ENCODE measurements at regions not wholly inside any gene's neighbourhood (a gene's known extent, or its start where the extent isn't known, plus 50 kb on each side); places are given as distances from the start of the nearest gene placed in this dataset.

DNA sequence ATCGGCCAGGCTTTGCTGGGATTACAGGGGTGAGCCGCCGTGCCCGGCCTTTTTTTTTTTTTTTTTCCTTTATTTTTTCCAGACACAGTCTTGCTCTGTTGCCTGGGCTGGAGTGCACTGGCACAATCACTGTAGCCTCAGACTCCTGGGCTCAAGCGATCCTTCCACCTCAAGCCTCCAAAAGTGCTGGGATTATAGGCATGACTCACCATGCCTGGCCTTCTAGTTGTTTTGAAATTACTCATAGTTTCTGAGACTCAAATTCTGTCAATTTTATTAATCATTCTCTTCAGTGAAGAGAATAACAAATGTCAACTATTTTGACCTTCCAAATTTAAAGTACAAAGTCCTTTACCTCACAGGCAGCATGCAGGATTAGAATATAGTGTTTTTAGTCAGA is 374.5 kb downstream of the PLA2G4A start:
- H3K79me2 ChIP-seq (ENCODE audit: control insufficient read depth, insufficient read depth, low read length, poor library complexity) = no peaks in the 10 kb centered on the region
- no peaks in the 10 kb centered on the region for H3K27me3 ChIP-seq (ENCODE audit: insufficient read depth, low read length)
- H3K4me3 ChIP-seq (ENCODE audit: low read depth, low read length) = no peak overlapping the region
- no peak overlapping the region for H2BK120ac ChIP-seq (ENCODE audit: insufficient read depth, low read length, poor library complexity)
- H3K14ac ChIP-seq (ENCODE audit: low read length) = no peak overlapping the region
- no peak overlapping the region for H3K23ac ChIP-seq (ENCODE audit: low read length)
- H3K4me2 ChIP-seq (ENCODE audit: low read length) = no peak overlapping the region
- DNase-seq = peak in 1 of 2 donors; percentile 10
- no peaks in the 10 kb centered on the region for H3K36me3 ChIP-seq (ENCODE audit: control insufficient read depth in 1 of 2, insufficient read depth in 2 of 2, low read length in 2 of 2)
- H2AFZ ChIP-seq (ENCODE audit: insufficient read depth, low read length, poor library complexity) = no peak overlapping the region
- H3K79me1 ChIP-seq (ENCODE audit: low read length) = no peaks in the 10 kb centered on the region
- H3K18ac ChIP-seq (ENCODE audit: low read length) = no peak overlapping the region
- H2BK12ac ChIP-seq (ENCODE audit: low read length) = no peak overlapping the region
- no peak overlapping the region for H4K8ac ChIP-seq (ENCODE audit: low read depth, low read length)
- no peak overlapping the region for H3K4ac ChIP-seq (ENCODE audit: low read depth, low read length)
- H3K9ac ChIP-seq (ENCODE audit: low read length) = no peak overlapping the region
- H4K91ac ChIP-seq (ENCODE audit: low read depth, low read length) = no peak overlapping the region
- no peak overlapping the region for H2BK5ac ChIP-seq (ENCODE audit: low read depth, low read length, poor library complexity)
- no peak overlapping the region for H4K12ac ChIP-seq (ENCODE audit: low read depth, low read length)
- H2AK5ac ChIP-seq (ENCODE audit: low read length) = no peak overlapping the region
- no peaks in the 10 kb centered on the region for H3K4me1 ChIP-seq (ENCODE audit: control insufficient read depth in 1 of 2, insufficient read depth in 2 of 2, low read length in 2 of 2)
- H3K9me3 ChIP-seq (ENCODE audit: insufficient read depth, low read depth, low read length) = no peaks in the 10 kb centered on the region
- WGBS (ENCODE audit: extremely low coverage, insufficient coverage, insufficient read length) = no CpG with 5 or more reads among the region's 5 CpGs
- no peak overlapping the region for H3K27ac ChIP-seq (ENCODE audit: low read depth, low read length)

DNA sequence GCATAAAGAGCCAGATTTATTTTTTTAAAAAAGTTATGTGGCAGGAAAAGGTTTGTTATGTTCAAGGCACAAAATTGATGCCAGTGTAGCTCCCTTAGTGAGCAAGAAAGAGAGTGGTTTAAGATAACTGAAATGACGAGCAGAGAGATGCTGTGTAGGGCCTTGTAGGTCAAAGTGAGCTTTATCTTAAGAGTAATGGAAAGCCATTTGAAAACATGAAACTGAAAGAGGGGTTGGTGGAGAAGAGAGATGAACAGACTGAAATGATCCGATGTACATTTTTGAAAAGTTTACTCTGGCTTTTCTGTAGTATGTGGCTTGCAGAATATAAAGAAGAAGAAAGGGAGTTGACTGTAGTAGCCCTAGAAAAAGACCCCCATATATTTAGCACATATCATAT is 383.6 kb downstream of the PLA2G4A start:
- Histone ChIP-seq H3K9ac (ENCODE audit: low read length) (no peak overlapping the region), H2AK5ac (ENCODE audit: low read length) (no peak overlapping the region), H3K18ac (ENCODE audit: low read length) (no peak overlapping the region), H3K23ac (ENCODE audit: low read length) (no peak overlapping the region), H3K79me1 (ENCODE audit: low read length) (no peaks in the 10 kb centered on the region), H3K9me3 (ENCODE audit: insufficient read depth, low read depth, low read length) (no peaks in the 10 kb centered on the region), H3K27ac (ENCODE audit: low read depth, low read length) (no peak overlapping the region), H3K4me3 (ENCODE audit: low read depth, low read length) (no peak overlapping the region), H2BK12ac (ENCODE audit: low read length) (no peak overlapping the region), H4K12ac (ENCODE audit: low read depth, low read length) (no peak overlapping the region), H4K91ac (ENCODE audit: low read depth, low read length) (no peak overlapping the region), H2AFZ (ENCODE audit: insufficient read depth, low read length, poor library complexity) (no peak overlapping the region), H3K14ac (ENCODE audit: low read length) (no peak overlapping the region), H3K79me2 (ENCODE audit: control insufficient read depth, insufficient read depth, low read length, poor library complexity) (no peaks in the 10 kb centered on the region), H2BK120ac (ENCODE audit: insufficient read depth, low read length, poor library complexity) (no peak overlapping the region), H3K4me2 (ENCODE audit: low read length) (no peak overlapping the region), H3K36me3 (ENCODE audit: control insufficient read depth in 1 of 2, insufficient read depth in 2 of 2, low read length in 2 of 2) (no peaks in the 10 kb centered on the region), H3K4ac (ENCODE audit: low read depth, low read length) (no peak overlapping the region), H2BK5ac (ENCODE audit: low read depth, low read length, poor library complexity) (no peak overlapping the region), H3K27me3 (ENCODE audit: insufficient read depth, low read length) (no peaks in the 10 kb centered on the region), H3K4me1 (ENCODE audit: control insufficient read depth in 1 of 2, insufficient read depth in 2 of 2, low read length in 2 of 2) (no peaks in the 10 kb centered on the region), H4K8ac (ENCODE audit: low read depth, low read length) (no peak overlapping the region)
- WGBS (ENCODE audit: extremely low coverage, insufficient coverage, insufficient read length) = no CpG with 5 or more reads among the region's 2 CpGs
- DNase-seq = no peak

DNA sequence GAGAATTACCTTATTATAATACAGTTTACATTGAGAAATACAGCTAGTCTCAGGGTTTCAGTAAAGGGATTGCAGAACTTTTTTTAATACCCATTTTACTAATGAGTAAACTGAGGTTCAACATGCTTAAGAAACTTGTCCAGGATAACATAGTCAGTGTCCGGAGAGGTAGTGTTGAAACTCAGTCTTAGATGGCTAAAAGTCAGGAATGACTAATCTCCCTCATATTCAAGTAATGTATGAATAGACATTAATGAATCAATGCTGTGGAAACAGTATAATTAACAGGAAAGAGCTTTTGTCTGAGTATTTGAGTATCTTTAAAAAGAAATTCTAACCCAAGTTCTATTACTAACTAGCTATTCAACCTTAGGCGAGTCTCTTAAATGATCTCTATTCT is 397.6 kb downstream of the PLA2G4A start:
- Histone ChIP-seq H2BK12ac (ENCODE audit: low read length) (no peak overlapping the region), H2AK5ac (ENCODE audit: low read length) (no peak overlapping the region), H3K36me3 (ENCODE audit: control insufficient read depth in 1 of 2, insufficient read depth in 2 of 2, low read length in 2 of 2) (no peaks in the 10 kb centered on the region), H4K91ac (ENCODE audit: low read depth, low read length) (no peak overlapping the region), H3K9ac (ENCODE audit: low read length) (no peak overlapping the region), H3K27me3 (ENCODE audit: insufficient read depth, low read length) (no peaks in the 10 kb centered on the region), H3K14ac (ENCODE audit: low read length) (no peak overlapping the region), H4K8ac (ENCODE audit: low read depth, low read length) (no peak overlapping the region), H3K9me3 (ENCODE audit: insufficient read depth, low read depth, low read length) (no peaks in the 10 kb centered on the region), H3K27ac (ENCODE audit: low read depth, low read length) (no peak overlapping the region), H3K23ac (ENCODE audit: low read length) (no peak overlapping the region), H3K4me3 (ENCODE audit: low read depth, low read length) (no peak overlapping the region), H3K18ac (ENCODE audit: low read length) (no peak overlapping the region), H4K12ac (ENCODE audit: low read depth, low read length) (no peak overlapping the region), H3K4me2 (ENCODE audit: low read length) (no peak overlapping the region), H3K79me2 (ENCODE audit: control insufficient read depth, insufficient read depth, low read length, poor library complexity) (no peaks in the 10 kb centered on the region), H2BK120ac (ENCODE audit: insufficient read depth, low read length, poor library complexity) (no peak overlapping the region), H3K79me1 (ENCODE audit: low read length) (no peaks in the 10 kb centered on the region), H3K4ac (ENCODE audit: low read depth, low read length) (no peak overlapping the region), H2AFZ (ENCODE audit: insufficient read depth, low read length, poor library complexity) (no peak overlapping the region), H3K4me1 (ENCODE audit: control insufficient read depth in 1 of 2, insufficient read depth in 2 of 2, low read length in 2 of 2) (no peaks in the 10 kb centered on the region), H2BK5ac (ENCODE audit: low read depth, low read length, poor library complexity) (no peak overlapping the region)
- peak in 1 of 2 donors; percentile 9 for DNase-seq
- WGBS (ENCODE audit: extremely low coverage, insufficient coverage, insufficient read length) = no CpG with 5 or more reads among the region's 2 CpGs

DNA sequence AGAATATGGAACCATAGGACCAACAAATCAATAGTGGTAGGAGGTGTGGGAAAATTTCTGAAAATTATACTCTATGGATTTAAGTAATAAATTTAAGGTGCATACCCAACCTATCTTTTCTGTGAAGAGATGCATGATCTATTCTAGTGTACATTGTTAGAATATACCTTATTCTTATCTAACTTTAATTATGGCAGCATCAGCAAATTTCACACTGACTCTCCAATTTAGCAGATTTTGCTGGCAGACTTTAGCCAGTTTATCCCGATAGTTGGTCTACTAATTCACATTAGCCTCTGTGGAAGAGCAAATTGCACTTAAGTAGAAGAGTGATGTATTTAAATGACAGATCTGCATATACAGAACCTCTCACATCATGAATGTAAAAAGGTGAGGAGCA is 400.0 kb downstream of the PLA2G4A start:
- H3K9ac ChIP-seq (ENCODE audit: low read length) = no peak overlapping the region
- no peak overlapping the region for H4K8ac ChIP-seq (ENCODE audit: low read depth, low read length)
- H3K27ac ChIP-seq (ENCODE audit: low read depth, low read length) = no peak overlapping the region
- H4K12ac ChIP-seq (ENCODE audit: low read depth, low read length) = no peak overlapping the region
- H2AFZ ChIP-seq (ENCODE audit: insufficient read depth, low read length, poor library complexity) = no peak overlapping the region
- no peak overlapping the region for H3K23ac ChIP-seq (ENCODE audit: low read length)
- H3K18ac ChIP-seq (ENCODE audit: low read length) = no peak overlapping the region
- H2BK120ac ChIP-seq (ENCODE audit: insufficient read depth, low read length, poor library complexity) = no peak overlapping the region
- DNase-seq = no peak
- no peak overlapping the region for H3K4me3 ChIP-seq (ENCODE audit: low read depth, low read length)
- H2AK5ac ChIP-seq (ENCODE audit: low read length) = no peak overlapping the region
- no peaks in the 10 kb centered on the region for H3K4me1 ChIP-seq (ENCODE audit: control insufficient read depth in 1 of 2, insufficient read depth in 2 of 2, low read length in 2 of 2)
- H2BK5ac ChIP-seq (ENCODE audit: low read depth, low read length, poor library complexity) = no peak overlapping the region
- no peak overlapping the region for H3K4me2 ChIP-seq (ENCODE audit: low read length)
- no peaks in the 10 kb centered on the region for H3K79me2 ChIP-seq (ENCODE audit: control insufficient read depth, insufficient read depth, low read length, poor library complexity)
- no peaks in the 10 kb centered on the region for H3K9me3 ChIP-seq (ENCODE audit: insufficient read depth, low read depth, low read length)
- H3K36me3 ChIP-seq (ENCODE audit: control insufficient read depth in 1 of 2, insufficient read depth in 2 of 2, low read length in 2 of 2) = no peaks in the 10 kb centered on the region
- WGBS (ENCODE audit: extremely low coverage, insufficient coverage, insufficient read length) = no CpG with 5 or more reads among the region's 1 CpG
- no peak overlapping the region for H3K14ac ChIP-seq (ENCODE audit: low read length)
- H3K4ac ChIP-seq (ENCODE audit: low read depth, low read length) = no peak overlapping the region
- H3K27me3 ChIP-seq (ENCODE audit: insufficient read depth, low read length) = no peaks in the 10 kb centered on the region
- no peak overlapping the region for H2BK12ac ChIP-seq (ENCODE audit: low read length)
- no peak overlapping the region for H4K91ac ChIP-seq (ENCODE audit: low read depth, low read length)
- no peaks in the 10 kb centered on the region for H3K79me1 ChIP-seq (ENCODE audit: low read length)

Measured in trophoblast cell (in vitro differentiated cells and primary cell).